ENCODE measurements at regions not wholly inside any gene's neighbourhood (a gene's known extent, or its start where the extent isn't known, plus 50 kb on each side); places are given as distances from the start of the nearest gene placed in this dataset.

GRCh38 chr4:4693755-4694295 lies 152.0 kb upstream of the STX18 start:
- Histone ChIP-seq H3K27ac (no peak overlapping the region), H2AFZ (no peak overlapping the region), H3K4me3 (ENCODE audit: low read depth, low read length) (no peak overlapping the region), H3K4me2 (ENCODE audit: low read length) (no peak overlapping the region), H3K9me3 (ENCODE audit: control insufficient read depth, low read length) (no peaks in the 10 kb centered on the region), H3K79me2 (no peaks in the 10 kb centered on the region), H3K4me1 (peaks cover 4% of the 10 kb centered on the region), H3K9ac (no peak overlapping the region), H3K27me3 (ENCODE audit: control insufficient read depth, insufficient read depth, low read length) (no peaks in the 10 kb centered on the region), H3K36me3 (ENCODE audit: control insufficient read depth, insufficient read depth, low read length) (no peaks in the 10 kb centered on the region)
- TF ChIP-seq CTCF (IDR thresholded peaks at IDR 0.05) = no peak

GRCh38 chr4:4693258-4693657 lies 151.4 kb upstream of the STX18 start:
- Histone ChIP-seq H2AFZ (no peak overlapping the region), H3K9me3 (ENCODE audit: control insufficient read depth, low read length) (no peaks in the 10 kb centered on the region), H3K27me3 (ENCODE audit: control insufficient read depth, insufficient read depth, low read length) (no peaks in the 10 kb centered on the region), H3K79me2 (no peaks in the 10 kb centered on the region), H3K36me3 (ENCODE audit: control insufficient read depth, insufficient read depth, low read length) (no peaks in the 10 kb centered on the region), H3K9ac (no peak overlapping the region), H3K27ac (no peak overlapping the region), H3K4me2 (ENCODE audit: low read length) (no peak overlapping the region), H3K4me3 (ENCODE audit: low read depth, low read length) (no peak overlapping the region), H3K4me1 (peaks cover 4% of the 10 kb centered on the region)
- TF ChIP-seq CTCF (IDR thresholded peaks at IDR 0.05) = no peak

GRCh38 chr4:4690854-4691253 lies 149.0 kb upstream of the STX18 start:
- Histone ChIP-seq H3K9ac (no peak overlapping the region), H3K27me3 (ENCODE audit: control insufficient read depth, insufficient read depth, low read length) (no peaks in the 10 kb centered on the region), H3K4me1 (peaks cover 4% of the 10 kb centered on the region), H3K36me3 (ENCODE audit: control insufficient read depth, insufficient read depth, low read length) (no peaks in the 10 kb centered on the region), H3K27ac (no peak overlapping the region), H3K79me2 (no peaks in the 10 kb centered on the region), H3K4me2 (ENCODE audit: low read length) (no peak overlapping the region), H3K9me3 (ENCODE audit: control insufficient read depth, low read length) (no peaks in the 10 kb centered on the region), H3K4me3 (ENCODE audit: low read depth, low read length) (no peak overlapping the region), H2AFZ (no peak overlapping the region)
- TF ChIP-seq CTCF (IDR thresholded peaks at IDR 0.05) = no peak

- Histone ChIP-seq H2AFZ (no peak overlapping the region), H3K27ac (no peak overlapping the region), H3K36me3 (ENCODE audit: control insufficient read depth, insufficient read depth, low read length) (no peaks in the 10 kb centered on the region), H3K4me1 (peaks cover 4% of the 10 kb centered on the region), H3K27me3 (ENCODE audit: control insufficient read depth, insufficient read depth, low read length) (no peaks in the 10 kb centered on the region), H3K9ac (no peak overlapping the region), H3K4me2 (ENCODE audit: low read length) (no peak overlapping the region), H3K79me2 (no peaks in the 10 kb centered on the region), H3K9me3 (ENCODE audit: control insufficient read depth, low read length) (no peaks in the 10 kb centered on the region), H3K4me3 (ENCODE audit: low read depth, low read length) (no peak overlapping the region)
- no peak for TF ChIP-seq CTCF (IDR thresholded peaks at IDR 0.05)
Observed at GRCh38 chr4:4689694-4690440, 148.0 kb upstream of the STX18 start.
